Esophagus muscularis mucosa (tissue), 4 donors: ENCODE measurements at regions not wholly inside any gene's neighbourhood (a gene's known extent, or its start where the extent isn't known, plus 50 kb on each side); places are given as distances from the start of the nearest gene placed in this dataset.

Experiments
- CTCF ChIP-seq, 3 experiments: fragments of 200-600 bp in 2 of 3; fragments of 450-650 bp in 1 of 3; sonication (generic) in 2 of 3; IDR thresholded peaks; one replicate each; pipeline ENCODE4 v1.5.1; 2017 to 2019; ENCODE audit warnings: antibody characterized with exemption in 3 of 3, mild to moderate bottlenecking in 2 of 3, moderate library complexity in 1 of 3
- EP300 ChIP-seq: sonication (generic); formaldehyde crosslinking; IDR thresholded peaks from one replicate; pipeline ENCODE4 v1.6.1; 2017; ENCODE audit warnings: antibody characterized with exemption
- POLR2A ChIP-seq: fragments of 450-650 bp; IDR thresholded peaks from one replicate; pipeline ENCODE4 v1.6.1; 2017; ENCODE audit warnings: antibody characterized with exemption, moderate library complexity, mild to moderate bottlenecking, low read depth

DNA sequence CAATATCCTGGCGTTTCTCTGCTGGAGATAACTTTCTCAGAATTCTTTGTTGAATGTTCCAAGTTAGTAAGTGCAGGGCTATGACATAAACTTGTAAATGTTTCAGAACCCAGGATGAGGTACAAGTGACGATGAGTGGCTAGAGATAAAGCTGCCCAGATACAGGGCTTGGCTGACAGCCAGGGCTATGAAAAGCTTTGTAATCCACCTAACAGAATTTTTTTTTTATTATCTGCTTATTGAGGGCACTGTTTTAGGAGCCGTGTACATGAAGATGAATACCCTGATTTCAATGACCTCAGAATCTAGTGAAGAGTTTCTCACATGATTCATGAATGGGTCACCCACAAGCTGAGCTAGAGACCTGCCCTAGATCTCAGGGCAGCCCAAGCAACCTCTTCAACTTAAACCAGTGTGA is 431.4 kb downstream of the DIPK2A start:
- no peak for TF ChIP-seq CTCF (IDR thresholded peaks at IDR 0.05)
- TF ChIP-seq EP300: no peak
- no peak for TF ChIP-seq POLR2A
